BLaER1 (cell line): ENCODE measurements at regions not wholly inside any gene's neighbourhood (a gene's known extent, or its start where the extent isn't known, plus 50 kb on each side); places are given as distances from the start of the nearest gene placed in this dataset.

Experiments used
- H3K27ac ChIP-seq: shearing (Covaris generic); formaldehyde crosslinking; 2 replicates; pipeline ENCODE4 v1.8.1; 2022
- H3K27me3 ChIP-seq: shearing (Covaris generic); formaldehyde crosslinking; 2 replicates; pipeline ENCODE4 v1.8.1; 2022
- H3K36me3 ChIP-seq: shearing (Covaris generic); formaldehyde crosslinking; 2 replicates; pipeline ENCODE4 v1.8.1; 2022
- H3K4me1 ChIP-seq: shearing (Covaris generic); formaldehyde crosslinking; 2 replicates; pipeline ENCODE4 v1.8.1; 2022
- H3K4me2 ChIP-seq: shearing (Covaris generic); formaldehyde crosslinking; 2 replicates; pipeline ENCODE4 v1.8.1; 2022
- H3K4me3 ChIP-seq: shearing (Covaris generic); formaldehyde crosslinking; 2 replicates; pipeline ENCODE4 v1.8.1; 2022
- H3K9ac ChIP-seq: shearing (Covaris generic); formaldehyde crosslinking; 2 replicates; pipeline ENCODE4 v1.8.1; 2022
- H3K9me3 ChIP-seq: shearing (Covaris generic); formaldehyde crosslinking; 2 replicates; pipeline ENCODE4 v1.8.1; 2022
- H4K20me1 ChIP-seq: shearing (Covaris generic); formaldehyde crosslinking; 2 replicates; pipeline ENCODE4 v1.8.1; 2022
- Cebpa-rat ChIP-seq: shearing (Covaris generic); IDR thresholded peaks from 2 replicates; pipeline ENCODE4 v1.8.1; 2022

- Histone ChIP-seq H3K4me2 (peak overlapping the region; percentile 91), H3K27me3 (no peaks in the 10 kb centered on the region), H3K9ac (peak overlapping the region; percentile 34; the same call in 1 of the 2 replicates), H3K4me1 (peaks cover 53% of the 10 kb centered on the region), H3K36me3 (no peaks in the 10 kb centered on the region), H3K27ac (peak overlapping the region; percentile 80), H3K4me3 (0 out of 2 replicates have a peak overlapping the region, but pooled peaks have one; percentile 6), H3K9me3 (peaks cover 21% of the 10 kb centered on the region), H4K20me1 (no peaks in the 10 kb centered on the region)
- TF ChIP-seq Cebpa-rat, result no peak
Observed at GRCh38 chr11:60633645-60634044, 65.8 kb upstream of the MS4A8 start.

DNA sequence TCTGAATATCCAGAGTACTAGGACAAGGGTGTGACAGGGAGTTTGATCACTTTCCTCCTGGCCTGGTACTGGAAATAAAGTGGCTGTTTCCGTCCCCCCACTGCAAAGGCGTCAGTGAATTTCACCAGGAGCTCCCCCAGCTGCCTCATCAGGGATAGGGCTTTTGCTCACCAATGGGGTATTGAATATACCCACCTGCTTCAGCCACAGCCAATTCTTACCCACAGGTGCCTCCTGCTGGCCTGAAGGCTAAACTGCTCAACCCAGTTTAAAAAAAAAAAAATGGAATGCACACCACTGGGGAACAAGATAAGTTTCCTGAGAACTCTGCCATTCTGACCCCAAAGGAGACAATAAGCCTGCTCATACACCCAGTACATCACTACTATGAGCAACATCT lies 65.3 kb upstream of the MS4A8 start:
- H3K9ac ChIP-seq, result peak overlapping the region; percentile 34; the same call in 1 of the 2 replicates
- 0 out of 2 replicates have a peak overlapping the region, but pooled peaks have one; percentile 6 for H3K4me3 ChIP-seq
- no peaks in the 10 kb centered on the region for H3K27me3 ChIP-seq
- H3K4me2 ChIP-seq, result peak overlapping the region; percentile 91
- peaks cover 21% of the 10 kb centered on the region for H3K9me3 ChIP-seq
- no peaks in the 10 kb centered on the region for H4K20me1 ChIP-seq
- peaks cover 53% of the 10 kb centered on the region for H3K4me1 ChIP-seq
- TF ChIP-seq Cebpa-rat, result no peak
- H3K27ac ChIP-seq, result peak overlapping the region; percentile 80
- H3K36me3 ChIP-seq, result no peaks in the 10 kb centered on the region

DNA sequence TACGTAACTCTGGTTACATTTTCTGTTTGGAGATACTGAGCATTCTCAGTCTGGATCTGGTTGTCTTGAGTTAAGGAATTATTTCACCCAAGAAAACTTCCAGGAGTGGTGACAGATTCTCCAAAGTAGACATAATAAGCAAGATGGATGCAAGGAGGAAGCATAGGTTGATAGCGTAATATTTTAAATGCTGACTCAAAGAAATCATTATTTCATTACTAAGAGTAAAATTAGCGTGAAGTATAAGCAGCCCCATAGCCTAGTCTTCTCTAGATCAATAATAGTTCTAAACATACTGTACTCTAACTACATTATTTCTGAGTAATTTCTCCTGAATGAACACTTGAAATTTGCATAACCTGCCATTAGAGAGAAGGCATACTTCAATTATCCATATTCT lies 57.5 kb upstream of the MS4A8 start:
- Histone ChIP-seq H3K36me3 (no peaks in the 10 kb centered on the region), H3K27ac (no peak overlapping the region), H3K4me3 (no peak overlapping the region), H3K27me3 (no peaks in the 10 kb centered on the region), H3K9ac (no peak overlapping the region), H4K20me1 (no peaks in the 10 kb centered on the region), H3K9me3 (peaks cover 25% of the 10 kb centered on the region), H3K4me2 (no peak overlapping the region), H3K4me1 (no peaks in the 10 kb centered on the region)
- no peak for TF ChIP-seq Cebpa-rat

GRCh38 chr11:60647087-60647486 lies 52.3 kb upstream of the MS4A8 start:
- Histone ChIP-seq H3K9me3 (peaks cover 30% of the 10 kb centered on the region), H3K27ac (no peak overlapping the region), H4K20me1 (no peaks in the 10 kb centered on the region), H3K4me3 (no peak overlapping the region), H3K4me2 (no peak overlapping the region), H3K9ac (no peak overlapping the region), H3K36me3 (no peaks in the 10 kb centered on the region), H3K27me3 (no peaks in the 10 kb centered on the region), H3K4me1 (no peaks in the 10 kb centered on the region)
- no peak for TF ChIP-seq Cebpa-rat
